Thyroid gland (tissue), 4 donors: ENCODE measurements at regions not wholly inside any gene's neighbourhood (a gene's known extent, or its start where the extent isn't known, plus 50 kb on each side); places are given as distances from the start of the nearest gene placed in this dataset.

Experiments
- DNase-seq, 2 donors: peaks; one replicate each; pipeline ENCODE4 v3.0.0-alpha.2; 2019
- H3K27ac ChIP-seq, 3 donors: fragments of 200-600 bp; sonication (generic); 1 replicate in 2 of 3; 2 replicates in 1 of 3; pipeline ENCODE4 v1.5.1; 2016 to 2019; ENCODE audit warnings: mild to moderate bottlenecking in 1 of 3, moderate library complexity in 1 of 3
- H3K27me3 ChIP-seq: fragments of 200-600 bp; sonication (generic); one replicate; pipeline ENCODE4 v1.5.1; 2019
- H3K36me3 ChIP-seq, 2 donors: fragments of 200-600 bp; sonication (generic); one replicate each; pipeline ENCODE4 v1.5.1; 2016 to 2019
- H3K4me1 ChIP-seq, 2 donors: fragments of 200-600 bp; sonication (generic); one replicate each; pipeline ENCODE4 v1.5.1; 2017 to 2019
- H3K4me3 ChIP-seq, 3 donors: fragments of 200-600 bp; sonication (generic); replicated peaks in 1 of 3; 1 replicate in 2 of 3; 2 replicates in 1 of 3; pipeline ENCODE4 v1.5.1; 2016; ENCODE audit warnings: mild to moderate bottlenecking in 1 of 3
- H3K9me3 ChIP-seq: fragments of 200-600 bp; sonication (generic); one replicate; pipeline ENCODE4 v1.5.1; 2017
- POLR2A ChIP-seq, 2 donors: fragments of 450-650 bp; IDR thresholded peaks; one replicate each; pipeline ENCODE4 v1.6.1; 2017; ENCODE audit warnings: antibody characterized with exemption in 2 of 2, mild to moderate bottlenecking in 2 of 2, moderate library complexity in 1 of 2
- WGBS, 2 donors: methylation state at CpG; one replicate each; pipeline ENCODE4 v1.1.5; 2017; 5-methylcytosine and 5-hydroxymethylcytosine counted together
- intact Hi-C: fragments of 100-400 bp; cut with DNase I; formaldehyde crosslinking; loops from one replicate; pipeline ENCODE4 v1.15.1; 2023
- TF ChIP-seq, protein P1 (sequence below), 6 experiments: fragments of 200-600 bp in 3 of 6; fragments of 450-650 bp in 3 of 6; sonication (generic) in 3 of 6; IDR thresholded peaks; one replicate each; pipeline ENCODE4 v1.5.1; 2016 to 2019; ENCODE audit warnings: antibody characterized with exemption in 6 of 6, mild to moderate bottlenecking in 2 of 6, inconsistent platforms in 1 of 6, moderate library complexity in 1 of 6

DNA sequence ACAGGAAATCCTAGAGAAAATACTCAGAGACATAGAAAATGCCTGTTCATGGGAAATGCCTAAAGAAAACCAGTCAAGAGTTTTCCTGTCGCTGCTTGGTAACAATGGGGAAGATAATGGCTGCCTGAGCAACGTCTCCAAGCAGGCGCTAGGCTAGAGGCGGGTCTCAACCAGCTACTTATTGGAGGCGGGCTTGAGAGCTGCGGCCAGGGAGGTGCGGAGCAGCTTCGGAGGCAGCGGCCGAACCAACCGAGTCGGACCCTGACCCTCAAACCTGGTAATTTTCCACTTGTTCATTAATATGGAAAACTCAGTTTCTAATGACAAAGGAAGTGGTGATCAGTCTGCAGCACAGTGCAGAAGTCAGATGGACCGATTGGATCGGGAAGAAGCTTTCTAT is 173.1 kb downstream of the DTWD1 start:
- DNase-seq: no peak
- H3K4me1 ChIP-seq: no peaks in the 10 kb centered on the region
- H3K27ac ChIP-seq: no peak overlapping the region
- 87 to 93% methylated on average over 14 of the region's 14 CpGs for WGBS, 2 donors
- no peaks in the 10 kb centered on the region for H3K27me3 ChIP-seq
- H3K36me3 ChIP-seq: no peaks in the 10 kb centered on the region
- TF ChIP-seq POLR2A (IDR thresholded peaks at IDR 0.05): no peak
- TF ChIP-seq, protein P1, sequence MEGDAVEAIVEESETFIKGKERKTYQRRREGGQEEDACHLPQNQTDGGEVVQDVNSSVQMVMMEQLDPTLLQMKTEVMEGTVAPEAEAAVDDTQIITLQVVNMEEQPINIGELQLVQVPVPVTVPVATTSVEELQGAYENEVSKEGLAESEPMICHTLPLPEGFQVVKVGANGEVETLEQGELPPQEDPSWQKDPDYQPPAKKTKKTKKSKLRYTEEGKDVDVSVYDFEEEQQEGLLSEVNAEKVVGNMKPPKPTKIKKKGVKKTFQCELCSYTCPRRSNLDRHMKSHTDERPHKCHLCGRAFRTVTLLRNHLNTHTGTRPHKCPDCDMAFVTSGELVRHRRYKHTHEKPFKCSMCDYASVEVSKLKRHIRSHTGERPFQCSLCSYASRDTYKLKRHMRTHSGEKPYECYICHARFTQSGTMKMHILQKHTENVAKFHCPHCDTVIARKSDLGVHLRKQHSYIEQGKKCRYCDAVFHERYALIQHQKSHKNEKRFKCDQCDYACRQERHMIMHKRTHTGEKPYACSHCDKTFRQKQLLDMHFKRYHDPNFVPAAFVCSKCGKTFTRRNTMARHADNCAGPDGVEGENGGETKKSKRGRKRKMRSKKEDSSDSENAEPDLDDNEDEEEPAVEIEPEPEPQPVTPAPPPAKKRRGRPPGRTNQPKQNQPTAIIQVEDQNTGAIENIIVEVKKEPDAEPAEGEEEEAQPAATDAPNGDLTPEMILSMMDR (IDR thresholded peaks at IDR 0.05): no peak
- intact Hi-C loops: no loop called here
- no peak overlapping the region for H3K4me3 ChIP-seq
- H3K9me3 ChIP-seq: no peaks in the 10 kb centered on the region

DNA sequence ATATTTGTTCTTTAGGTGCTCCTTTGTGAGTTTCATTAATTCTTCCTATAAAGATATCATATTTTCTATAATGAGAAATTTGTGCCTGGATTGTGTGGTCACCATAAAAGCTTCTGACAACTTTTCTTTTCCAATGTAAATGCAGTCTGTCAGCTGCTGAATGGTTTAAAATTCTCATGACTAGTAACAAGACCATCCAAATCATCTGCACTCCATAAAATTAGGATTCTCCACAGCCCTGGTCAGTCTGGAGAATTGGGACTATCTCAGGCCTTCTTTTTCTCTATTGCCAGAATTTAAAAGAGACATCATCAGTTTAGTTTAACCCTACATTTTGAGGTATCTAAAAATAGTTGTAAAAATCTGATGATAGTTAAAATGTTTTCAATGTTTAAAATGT is 180.9 kb downstream of the DTWD1 start:
- TF ChIP-seq, protein P1 (IDR thresholded peaks at IDR 0.05): no peak
- TF ChIP-seq POLR2A (IDR thresholded peaks at IDR 0.05): no peak
- DNase-seq: no peak
- Histone ChIP-seq H3K4me3 (no peak overlapping the region), H3K27me3 (no peaks in the 10 kb centered on the region), H3K4me1 (no peaks in the 10 kb centered on the region), H3K36me3 (no peaks in the 10 kb centered on the region), H3K27ac (no peak overlapping the region), H3K9me3 (no peaks in the 10 kb centered on the region)
- intact Hi-C loops: no loop called here
